ENCODE measurements at regions not wholly inside any gene's neighbourhood (a gene's known extent, or its start where the extent isn't known, plus 50 kb on each side); places are given as distances from the start of the nearest gene placed in this dataset.
A peak's percentile ranks its signal among the peaks of the same experiment; 100 is the strongest.
"Not testable (repeated sequence)": the region's sequence is repeated elsewhere in the genome, so short reads cannot be mapped to it uniquely, and the experiment has no call there.

DNA sequence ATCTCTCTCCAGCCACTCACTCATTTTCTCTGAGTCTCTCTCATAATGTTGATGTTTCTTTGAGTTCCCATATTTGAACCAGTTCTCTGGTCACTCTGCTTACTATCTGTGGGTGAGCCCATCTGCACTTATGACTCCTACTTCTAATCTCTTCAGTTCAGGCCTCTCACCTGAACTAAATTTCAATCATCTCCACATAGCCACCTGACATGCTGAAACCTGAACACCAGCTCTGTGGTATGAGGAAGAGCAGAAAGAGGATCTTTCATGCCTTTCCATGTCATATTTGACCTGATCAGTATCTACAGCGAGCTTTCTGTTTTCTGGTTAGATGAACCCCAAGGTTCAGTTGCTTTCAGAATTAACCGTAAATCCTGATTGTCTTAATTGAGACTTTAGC lies 122.2 kb upstream of the ESX1 start:
- DNase-seq = no peak

DNA sequence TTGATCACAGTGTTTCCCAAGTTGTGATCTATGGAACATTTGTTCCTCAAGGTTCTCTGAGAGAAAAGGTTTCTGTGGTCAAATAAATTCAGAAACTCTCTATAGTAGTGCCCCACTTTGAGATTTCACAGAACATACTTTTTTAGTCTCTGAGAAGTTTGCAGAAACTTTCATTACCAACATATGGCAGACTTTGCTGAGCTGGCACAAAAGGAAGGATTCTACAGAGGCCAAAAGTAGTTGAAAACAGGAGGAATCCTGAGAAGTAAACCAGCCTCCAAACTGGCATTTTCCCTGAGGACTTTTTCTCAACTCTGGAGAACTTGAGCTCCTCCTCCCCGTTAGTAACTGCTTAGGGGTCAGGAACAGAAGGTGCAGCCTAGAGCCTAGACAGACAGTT lies 117.8 kb upstream of the ESX1 start:
- no peak for DNase-seq

DNA sequence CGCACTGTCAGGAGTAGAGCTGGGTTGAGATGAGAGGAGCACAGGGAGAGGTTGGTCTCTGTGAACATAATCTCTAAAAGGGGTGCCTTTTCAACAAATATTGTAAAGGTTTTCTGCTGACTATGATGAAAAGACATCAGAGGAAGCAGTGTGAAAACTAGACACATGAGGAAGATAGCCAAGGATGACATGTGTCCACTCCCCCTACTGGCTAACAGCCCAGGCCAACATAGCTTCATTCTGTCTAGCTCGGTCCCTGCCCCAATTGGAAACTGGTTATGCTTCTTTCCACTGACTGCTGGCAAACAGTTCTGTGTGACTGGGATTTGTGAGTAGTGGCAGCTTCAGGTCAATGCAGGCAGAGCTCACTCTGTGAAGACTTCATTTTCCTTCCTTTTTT lies 115.4 kb upstream of the ESX1 start:
- DNase-seq = no peak

DNA sequence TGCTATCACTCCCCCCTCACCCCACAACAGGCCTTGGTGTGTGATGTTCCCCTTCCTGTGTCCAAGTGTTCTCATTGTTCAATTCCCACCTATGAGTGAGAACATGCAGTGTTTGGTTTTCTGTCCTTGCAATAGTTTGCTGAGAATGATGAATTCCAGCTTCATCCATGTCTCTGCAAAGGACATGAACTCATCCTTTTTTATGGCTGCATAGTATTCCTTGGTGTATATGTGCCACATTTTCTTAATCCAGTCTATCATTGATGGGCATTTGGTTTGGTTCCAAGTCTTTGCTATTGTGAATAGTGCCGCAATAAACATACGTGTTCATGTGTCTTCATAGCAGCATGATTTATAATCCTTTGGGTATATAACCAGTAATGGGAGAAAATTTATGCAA lies 106.0 kb upstream of the ESX1 start:
- not testable (repeated sequence) for DNase-seq

DNA sequence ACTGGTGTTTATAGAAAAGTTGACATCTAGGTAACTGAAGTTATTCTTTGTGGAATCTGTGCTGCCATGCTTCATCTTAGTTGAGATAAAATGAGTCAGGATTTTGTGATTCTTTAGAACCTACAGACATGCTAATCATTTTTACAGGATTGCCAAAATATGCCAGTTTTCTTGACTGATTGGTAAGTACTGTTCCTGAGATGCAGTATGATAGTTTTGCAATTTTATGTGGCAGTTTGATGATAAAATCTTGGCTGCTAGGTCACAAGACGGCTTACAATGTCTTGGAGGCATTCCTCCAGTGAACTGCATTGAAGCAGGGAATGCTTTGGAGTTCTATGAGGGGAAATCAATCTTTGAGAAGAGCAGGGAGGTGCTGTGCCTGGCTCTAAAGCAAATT lies 104.4 kb upstream of the ESX1 start:
- no peak for DNase-seq

DNA sequence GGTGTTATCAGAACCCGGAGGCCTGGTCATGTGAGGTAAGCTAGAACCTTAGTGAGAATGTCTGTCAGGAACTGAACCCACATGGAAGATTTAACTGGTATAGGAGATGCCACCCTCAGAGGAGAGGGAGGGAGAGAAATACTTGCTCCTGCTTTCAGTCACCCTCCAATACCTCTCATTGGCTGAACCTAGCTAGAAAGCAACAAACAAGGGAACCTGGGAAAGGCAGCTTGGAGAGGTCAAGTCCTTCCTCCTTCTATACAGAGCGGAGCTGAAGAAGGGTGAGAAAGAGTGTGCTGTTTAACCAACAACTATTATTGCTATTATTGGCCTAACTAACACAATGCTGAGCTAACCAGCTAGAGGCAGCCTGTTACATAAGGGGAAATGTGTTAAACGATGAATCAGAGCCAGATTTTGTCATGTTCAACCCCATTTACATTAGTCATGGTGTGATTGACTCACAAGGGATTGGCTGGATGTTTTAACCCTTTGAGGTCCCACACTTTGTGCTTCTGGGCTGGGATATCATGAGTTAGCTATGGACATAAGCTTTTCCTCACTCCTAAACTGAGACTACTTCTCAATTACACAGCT lies 96.5 kb upstream of the ESX1 start:
- no peak for DNase-seq

DNA sequence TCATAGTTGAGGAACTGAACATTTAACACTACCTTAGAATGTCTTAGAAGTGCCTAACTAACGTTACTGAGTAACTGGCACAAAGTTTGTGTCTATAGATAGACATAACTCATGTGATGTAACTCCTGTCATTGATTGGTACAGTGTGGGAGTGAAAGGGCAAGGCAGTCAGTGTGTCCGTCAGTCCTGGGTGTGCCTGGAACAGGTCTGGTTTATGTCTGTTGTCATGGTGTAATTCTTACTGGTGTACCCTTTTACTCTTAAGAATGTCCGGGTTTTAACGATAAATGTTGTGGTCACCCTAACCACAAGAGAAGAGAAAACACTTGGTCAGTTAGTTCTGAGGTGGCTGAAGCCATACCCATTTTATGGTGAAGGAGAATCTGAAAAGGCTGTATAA lies 93.1 kb upstream of the ESX1 start:
- no peak for DNase-seq

DNA sequence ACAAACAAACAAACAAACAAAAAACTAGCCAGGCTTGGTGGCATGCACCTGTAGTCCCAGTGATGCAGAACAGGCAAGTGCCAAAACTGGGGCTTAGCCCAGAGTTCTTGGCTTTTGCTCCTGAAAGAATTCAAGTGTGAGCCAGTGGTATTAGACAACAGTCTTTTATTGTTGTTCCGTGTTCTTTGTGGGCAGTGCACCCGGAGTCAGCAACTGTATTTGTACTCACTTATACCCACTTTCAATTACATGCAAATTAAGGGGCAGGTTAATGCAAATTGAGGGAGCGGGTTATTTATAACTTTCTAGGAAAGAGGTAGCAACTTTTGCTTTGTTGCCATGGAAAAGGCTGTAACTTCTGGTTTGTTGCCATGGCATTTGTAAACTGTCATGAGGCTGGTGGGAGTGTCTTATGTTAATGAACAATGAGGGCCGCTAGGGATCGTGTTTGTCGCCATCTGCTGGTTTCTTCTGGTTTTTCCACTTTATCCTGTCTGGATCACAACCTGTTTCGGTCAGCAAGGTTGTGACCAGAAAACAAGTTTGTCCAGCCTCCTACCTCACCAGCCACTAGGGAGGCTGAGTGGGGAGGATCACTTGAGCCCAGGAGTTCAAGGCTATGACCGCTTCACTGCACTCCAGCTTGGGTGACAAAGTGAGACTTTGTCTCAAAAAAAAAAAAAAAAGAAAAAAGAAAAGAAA lies 88.8 kb upstream of the ESX1 start:
- DNase-seq = peak; percentile 30 to 46

DNA sequence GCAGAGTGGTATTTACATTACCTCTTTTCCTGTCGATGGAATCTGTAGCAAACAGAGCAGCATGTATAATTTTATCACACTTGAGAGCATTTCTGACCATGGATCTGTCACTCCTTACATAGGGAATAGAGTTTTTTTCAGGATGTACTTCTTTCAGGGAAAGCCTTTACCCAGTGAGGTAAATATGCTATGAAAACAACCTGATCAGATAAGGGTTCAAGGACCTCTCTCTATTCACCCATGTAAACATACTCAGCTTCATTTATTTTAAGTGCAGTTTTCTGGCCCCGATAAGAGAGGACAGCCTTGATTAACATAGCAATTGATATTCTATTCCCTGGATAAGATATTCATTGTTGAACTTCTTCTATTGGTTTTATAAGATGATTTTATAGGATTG lies 87.3 kb upstream of the ESX1 start:
- DNase-seq = no peak

DNA sequence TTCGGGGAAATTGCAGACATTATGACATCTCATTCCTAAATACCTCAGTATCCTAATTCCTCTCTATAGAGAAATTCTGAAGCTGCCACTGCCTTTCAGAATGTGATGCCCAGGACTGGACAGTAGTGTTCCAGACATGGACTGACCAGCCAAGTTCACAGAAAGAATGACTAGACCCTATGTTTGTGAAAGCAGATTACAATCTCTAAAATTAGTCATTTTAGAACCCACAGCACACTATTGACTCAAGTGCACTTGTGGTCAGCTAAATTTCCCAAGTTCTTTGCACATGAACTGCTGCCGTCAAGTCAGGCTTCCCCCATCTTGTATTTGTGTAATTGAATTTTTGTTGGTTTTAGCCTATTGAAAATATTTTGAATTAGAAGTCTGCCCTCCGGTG lies 81.0 kb upstream of the ESX1 start:
- DNase-seq = no peak

DNA sequence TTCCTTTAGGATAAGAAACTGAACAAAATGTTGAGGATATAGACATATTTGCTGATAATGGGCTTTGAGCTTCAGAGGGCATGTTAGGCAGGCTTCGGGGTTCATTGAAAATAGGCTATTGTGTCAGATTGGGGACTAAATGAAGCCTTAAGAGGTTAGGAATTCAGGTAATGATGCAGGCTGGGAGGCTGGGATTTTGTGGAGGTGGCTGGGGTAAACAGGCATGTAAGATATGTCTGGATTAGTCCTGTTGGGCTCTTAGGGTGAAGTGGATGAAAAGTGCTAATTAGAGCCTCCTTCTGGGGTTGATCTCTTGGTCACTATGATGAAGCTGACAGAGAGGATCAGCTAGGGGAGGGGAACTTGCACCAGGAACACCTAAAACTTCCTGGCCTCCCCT lies 80.2 kb upstream of the ESX1 start:
- no peak for DNase-seq

DNA sequence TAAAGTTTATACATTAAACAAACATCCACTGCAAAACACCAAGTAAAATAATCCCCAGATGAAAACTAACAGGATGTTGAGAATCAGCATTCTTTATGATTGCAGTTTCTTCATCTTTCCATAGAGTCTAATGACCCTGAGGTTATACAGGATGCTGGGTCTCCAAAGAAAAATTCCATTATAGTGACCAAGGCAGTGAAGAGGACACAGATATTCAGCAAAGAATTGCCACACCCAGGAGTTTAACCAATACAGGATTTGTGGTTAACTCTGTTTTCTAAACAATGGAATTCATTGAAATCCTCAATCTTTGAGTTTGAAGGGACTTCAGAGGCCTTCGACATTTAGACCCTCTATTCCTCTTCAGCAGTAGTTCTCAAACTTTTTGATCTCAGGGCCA lies 76.2 kb upstream of the ESX1 start:
- no peak for DNase-seq

DNA sequence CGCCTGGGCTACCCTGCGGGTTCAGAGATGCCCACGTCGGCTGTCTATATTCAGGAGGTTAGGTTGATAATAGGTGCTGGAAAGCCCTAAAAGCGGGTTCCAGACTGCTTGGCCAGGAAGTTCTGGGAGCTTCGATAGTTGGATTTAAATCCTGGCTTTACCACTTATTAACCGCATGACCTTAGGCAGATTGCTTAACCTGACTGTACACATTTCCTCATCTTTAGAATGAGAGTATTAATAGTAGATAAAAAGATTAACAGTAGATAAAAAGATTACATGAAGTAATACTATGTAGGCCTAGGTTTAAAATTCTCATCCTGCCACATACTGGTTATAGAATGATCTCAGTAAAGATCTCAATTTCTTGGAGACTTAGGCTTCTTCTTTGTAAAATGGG lies 75.0 kb upstream of the ESX1 start:
- DNase-seq = no peak

DNA sequence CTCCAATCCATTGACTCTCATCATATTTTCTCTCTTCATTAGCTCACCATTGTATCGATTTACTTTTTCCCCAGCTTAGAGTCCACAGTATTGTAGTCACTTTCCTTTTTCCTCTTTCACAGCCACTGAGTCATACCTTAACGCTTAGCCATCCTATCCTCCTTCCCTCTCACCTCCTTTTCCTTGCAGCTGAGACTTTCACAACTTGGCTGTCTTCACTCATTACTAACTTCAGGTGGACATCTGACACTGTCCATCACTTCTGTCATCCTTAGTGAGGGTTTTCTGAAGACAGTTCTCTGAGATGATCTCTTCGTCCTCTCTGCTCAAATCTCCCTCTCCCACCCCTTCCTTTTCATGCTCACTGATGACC lies 70.5 kb upstream of the ESX1 start:
- no peak for DNase-seq

DNA sequence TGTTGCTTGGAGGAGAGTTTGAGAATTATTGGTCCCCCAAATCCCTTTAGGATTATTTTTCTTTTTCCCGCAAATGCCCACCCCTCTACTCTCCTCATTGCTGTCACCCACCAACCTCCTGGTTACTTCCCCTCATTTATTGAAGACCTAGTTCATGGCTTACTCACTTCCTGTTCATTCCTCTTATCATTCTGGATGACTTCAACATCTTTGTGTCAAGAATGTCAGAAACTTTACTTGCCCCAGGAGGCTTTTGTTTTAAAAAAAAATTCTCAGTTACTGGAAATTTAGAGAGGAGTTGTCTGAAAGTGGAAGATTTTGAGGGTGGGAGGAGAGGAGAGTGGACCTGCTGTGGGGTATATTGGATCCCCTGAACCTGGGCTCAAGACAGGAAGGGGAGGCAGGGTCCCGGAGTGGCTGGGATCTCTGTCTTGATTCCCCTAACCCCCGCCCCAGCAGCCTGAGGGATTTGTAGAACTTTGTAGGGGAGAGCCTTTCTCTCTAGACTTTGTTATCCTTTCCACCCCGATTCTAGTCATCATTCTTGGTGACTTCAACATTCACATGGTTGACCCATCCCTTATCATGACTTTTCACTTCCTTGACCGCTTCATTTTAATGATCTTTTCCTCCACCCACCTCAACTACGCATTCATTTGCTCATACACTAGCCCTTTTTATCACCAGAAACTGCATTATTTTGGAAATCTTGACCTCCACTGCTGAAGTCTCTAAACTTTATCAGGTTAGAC lies 69.9 kb upstream of the ESX1 start:
- no peak for DNase-seq

DNA sequence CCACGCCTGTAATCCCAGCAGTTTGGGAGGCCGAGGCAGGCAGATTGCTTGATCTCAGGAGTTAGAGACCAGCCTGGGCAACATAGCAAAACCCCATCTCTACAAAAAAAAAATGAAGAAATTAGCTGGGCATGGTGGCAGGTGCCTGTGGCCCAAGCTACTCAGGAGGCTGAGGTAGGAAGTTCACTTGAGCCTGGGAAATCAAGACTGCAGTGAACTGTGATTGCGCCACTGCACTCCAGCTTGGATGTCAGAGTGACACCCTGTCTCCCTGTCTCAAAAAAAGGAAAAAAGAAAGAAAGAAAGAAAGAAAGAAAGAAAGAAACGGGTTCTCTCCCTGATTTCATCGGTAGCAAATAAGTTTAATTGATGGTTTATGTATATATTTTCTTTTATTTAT lies 64.6 kb upstream of the ESX1 start:
- no peak for DNase-seq

DNA sequence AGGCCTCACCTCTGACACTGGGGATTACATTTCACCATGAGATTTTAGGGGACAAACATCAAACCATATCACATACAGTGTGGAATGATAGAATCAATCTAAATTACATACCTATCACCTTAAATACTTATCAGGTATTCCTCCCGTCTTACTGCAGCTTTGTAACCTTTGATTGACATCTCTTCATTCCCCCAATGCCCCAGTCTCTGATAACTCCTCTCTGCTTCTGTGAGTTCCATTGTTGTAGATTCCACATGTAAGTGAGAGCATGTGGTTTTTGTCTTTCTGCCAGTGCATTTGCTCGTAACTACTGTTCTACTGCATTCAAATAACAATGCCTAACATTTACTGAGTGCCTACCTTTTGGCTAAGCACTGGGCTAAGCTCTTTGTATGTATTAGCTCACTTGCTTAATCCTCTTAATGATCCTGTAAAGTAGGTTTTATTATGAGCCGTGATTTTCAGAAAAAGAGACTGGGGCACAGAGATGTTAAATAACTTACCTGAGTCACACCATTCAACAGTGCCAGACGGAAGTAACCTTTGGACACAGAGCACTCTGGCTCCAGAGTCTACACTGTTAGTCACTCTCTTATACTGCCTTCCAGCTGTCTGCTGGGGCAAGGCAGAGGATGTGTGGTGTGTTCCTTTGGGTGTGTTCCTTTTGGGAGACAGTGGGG lies 63.7 kb upstream of the ESX1 start:
- DNase-seq = no peak

DNA sequence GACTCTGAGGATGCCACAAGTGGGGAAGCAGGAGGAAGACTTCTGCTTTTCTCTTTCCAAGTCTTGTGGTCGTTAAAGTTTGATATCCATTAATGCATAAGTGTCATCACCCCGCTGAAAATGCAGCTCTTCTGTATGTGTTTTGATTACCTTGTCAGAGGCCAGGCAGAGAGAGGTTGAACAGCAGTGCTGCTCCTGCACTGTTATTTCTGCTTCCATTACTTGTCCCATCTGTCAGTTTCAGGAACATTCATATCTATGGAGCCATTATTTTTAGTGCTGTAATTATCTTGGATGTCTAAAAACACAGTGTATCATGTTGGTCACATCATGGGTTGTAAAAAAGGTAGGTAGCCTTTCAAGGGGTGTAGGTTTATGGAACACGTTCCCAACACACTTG lies 62.0 kb upstream of the ESX1 start:
- DNase-seq = no peak

DNA sequence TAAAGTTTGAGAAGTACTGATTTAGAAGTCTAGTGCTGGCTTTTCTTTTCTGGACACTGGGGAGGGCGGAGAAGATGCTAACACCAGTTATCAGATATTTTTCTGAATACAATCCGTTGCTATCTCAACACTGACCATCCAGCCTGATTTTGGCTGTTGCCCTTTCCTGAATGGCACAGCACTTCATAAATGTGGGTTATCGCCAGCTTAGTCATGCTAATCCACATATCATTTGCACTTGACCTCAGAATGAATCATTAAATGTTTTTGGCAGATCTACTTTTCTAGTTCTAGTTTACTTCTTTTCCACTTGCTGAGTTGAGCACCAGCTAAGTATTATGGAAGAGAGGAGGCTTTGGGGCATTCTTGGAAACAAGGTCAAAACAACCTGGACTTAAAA lies 60.8 kb upstream of the ESX1 start:
- no peak for DNase-seq

DNA sequence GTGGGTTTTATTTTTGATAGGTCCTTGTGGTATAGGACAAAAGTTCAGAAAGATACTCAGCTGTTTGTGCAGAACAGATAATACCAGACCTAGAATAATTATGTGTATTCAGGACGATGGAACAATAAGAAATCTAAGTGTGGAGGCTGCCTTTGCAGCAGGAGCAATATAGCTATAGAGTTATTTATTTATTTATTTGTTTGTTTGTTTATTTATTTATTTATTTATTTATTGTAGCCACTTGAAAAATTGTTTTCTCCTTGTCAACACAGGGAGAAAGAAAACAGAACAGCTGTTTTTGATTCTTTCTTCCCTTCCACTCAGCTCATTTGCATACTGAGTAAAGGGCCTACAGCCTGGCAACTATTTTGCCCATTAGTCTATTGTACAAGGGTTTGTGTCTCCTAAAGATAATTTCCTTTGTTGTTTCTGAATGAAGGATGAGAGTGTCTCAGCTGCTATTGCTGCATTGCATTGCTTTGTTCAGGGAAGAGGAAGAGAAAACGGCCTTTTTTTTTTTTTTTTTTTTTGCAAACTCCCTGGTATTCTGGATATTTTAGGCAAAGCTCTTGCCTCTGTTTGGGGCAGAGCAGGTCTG lies 56.0 kb upstream of the ESX1 start:
- DNase-seq = no peak

DNA sequence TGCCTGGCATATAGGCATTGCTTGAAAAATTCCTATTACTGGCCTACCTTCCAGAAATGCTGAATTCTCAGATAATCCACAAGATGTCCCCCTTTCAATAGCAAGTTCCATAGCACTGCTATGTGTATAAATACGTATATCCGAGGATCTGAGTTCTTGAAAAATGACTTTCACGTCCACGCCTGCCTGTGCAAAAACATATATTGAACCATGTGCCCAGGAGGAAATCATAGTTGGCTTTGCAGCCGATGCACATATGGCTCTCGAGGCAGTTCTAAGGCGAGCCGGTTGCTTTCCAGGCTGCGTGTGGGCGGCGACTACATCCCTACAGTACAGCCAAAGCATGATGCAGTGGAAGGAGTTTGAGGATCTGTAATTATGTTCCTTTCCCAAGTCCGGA lies 55.4 kb upstream of the ESX1 start:
- no peak for DNase-seq

DNA sequence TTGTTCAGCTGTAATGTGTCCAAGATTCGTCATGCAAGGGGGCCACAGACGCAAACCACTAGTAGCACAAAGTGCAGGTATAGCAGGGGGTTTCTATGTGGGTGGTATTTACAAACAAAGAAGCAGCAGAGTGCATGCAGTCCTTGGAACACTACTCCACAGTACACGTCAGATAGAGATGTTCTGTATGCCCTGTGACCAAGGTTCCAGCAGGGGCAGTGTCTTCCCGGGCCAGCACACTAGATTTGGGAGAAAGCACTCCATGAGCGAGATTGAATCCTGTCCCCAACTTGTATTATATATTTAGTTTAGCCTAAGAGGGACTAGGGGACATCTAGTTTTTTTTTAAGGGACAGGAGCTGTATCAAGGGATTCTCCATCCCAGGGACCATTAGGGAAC lies 54.4 kb upstream of the ESX1 start:
- DNase-seq = no peak

DNA sequence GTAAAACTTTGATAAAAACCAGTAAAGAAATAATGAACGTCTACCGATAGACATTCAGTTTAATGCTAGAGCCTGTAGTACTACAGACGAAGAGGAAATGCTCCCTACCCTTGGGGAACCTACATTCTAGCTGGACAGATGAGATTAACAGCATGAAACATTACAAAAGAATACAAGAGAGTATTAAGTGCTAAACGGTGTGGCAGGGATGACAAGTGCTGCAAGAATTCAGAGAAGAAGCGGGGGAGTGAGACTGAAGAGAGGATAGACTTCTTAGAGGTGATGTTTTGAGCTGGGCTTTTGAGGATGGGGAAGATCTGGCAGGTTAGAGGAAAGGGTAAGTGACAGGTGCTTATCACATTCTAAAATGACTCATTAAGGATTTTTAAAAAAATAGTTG lies 52.6 kb upstream of the ESX1 start:
- no peak for DNase-seq

DNA sequence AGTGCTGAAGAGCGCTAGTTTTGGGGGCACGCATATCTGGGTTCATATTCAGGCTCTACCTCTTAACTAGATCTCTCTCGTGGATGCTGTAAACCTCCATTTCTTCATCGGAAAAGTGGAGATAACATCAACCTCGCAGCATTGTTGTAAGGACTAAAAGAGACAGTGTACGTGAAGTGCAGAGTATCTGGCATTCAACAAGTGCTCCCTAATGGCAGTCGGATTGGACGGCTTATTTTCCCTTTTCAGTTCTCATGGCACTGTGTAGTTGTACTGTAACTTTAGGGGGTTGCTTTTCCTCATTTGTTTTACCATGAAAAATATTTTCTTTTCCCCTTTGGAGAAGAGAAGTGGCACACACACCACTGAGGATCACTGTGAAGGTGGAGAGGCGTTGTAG lies 51.4 kb upstream of the ESX1 start:
- DNase-seq = no peak

Measured in stimulated activated CD4-positive, alpha-beta T cell treated with anti-CD3 and anti-CD28 coated beads, Interleukin-2, amount 100 ng/mL, for 48 hours (primary cell).